Body of pancreas (tissue), 4 donors: ENCODE measurements at regions not wholly inside any gene's neighbourhood (a gene's known extent, or its start where the extent isn't known, plus 50 kb on each side); places are given as distances from the start of the nearest gene placed in this dataset.

ENCODE experiments used
- POLR2A ChIP-seq, 3 donors: fragments of 450-650 bp; IDR thresholded peaks; one replicate each; pipeline ENCODE4 v1.6.1; 2016; ENCODE audit warnings: antibody characterized with exemption in 3 of 3, mild to moderate bottlenecking in 2 of 3
- TF ChIP-seq, protein P1 (sequence below), 7 experiments: fragments of 450-650 bp in 4 of 7; fragments of 200-600 bp in 3 of 7; sonication (generic) in 3 of 7; IDR thresholded peaks; one replicate each; pipeline ENCODE4 v1.5.1; 2016 to 2019; ENCODE audit warnings: antibody characterized with exemption in 7 of 7

DNA sequence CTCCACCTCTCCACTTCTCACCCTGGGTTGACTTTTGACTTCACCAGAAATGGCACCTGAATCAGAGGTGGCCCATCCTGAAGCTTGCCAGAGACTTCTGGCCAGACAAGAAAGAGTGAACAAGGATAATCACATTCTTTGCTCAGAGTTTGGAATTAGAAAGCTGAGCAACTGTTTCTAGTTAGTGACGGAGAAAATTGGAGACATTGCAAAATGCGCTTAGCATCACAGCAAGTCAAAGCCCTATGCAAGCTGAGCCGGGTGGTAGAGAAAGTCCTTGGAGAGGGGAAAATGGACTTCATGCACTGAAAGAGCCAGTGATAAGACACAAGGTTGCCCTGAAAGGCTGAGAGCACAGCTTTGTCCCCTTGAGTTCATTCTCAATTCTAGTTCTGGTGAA lies 161.8 kb downstream of the PAH start:
- TF ChIP-seq, protein P1, sequence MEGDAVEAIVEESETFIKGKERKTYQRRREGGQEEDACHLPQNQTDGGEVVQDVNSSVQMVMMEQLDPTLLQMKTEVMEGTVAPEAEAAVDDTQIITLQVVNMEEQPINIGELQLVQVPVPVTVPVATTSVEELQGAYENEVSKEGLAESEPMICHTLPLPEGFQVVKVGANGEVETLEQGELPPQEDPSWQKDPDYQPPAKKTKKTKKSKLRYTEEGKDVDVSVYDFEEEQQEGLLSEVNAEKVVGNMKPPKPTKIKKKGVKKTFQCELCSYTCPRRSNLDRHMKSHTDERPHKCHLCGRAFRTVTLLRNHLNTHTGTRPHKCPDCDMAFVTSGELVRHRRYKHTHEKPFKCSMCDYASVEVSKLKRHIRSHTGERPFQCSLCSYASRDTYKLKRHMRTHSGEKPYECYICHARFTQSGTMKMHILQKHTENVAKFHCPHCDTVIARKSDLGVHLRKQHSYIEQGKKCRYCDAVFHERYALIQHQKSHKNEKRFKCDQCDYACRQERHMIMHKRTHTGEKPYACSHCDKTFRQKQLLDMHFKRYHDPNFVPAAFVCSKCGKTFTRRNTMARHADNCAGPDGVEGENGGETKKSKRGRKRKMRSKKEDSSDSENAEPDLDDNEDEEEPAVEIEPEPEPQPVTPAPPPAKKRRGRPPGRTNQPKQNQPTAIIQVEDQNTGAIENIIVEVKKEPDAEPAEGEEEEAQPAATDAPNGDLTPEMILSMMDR (IDR thresholded peaks at IDR 0.05), result no peak
- no peak for TF ChIP-seq POLR2A (IDR thresholded peaks at IDR 0.05)
